WERI-Rb-1 (cell line): ENCODE measurements at regions not wholly inside any gene's neighbourhood (a gene's known extent, or its start where the extent isn't known, plus 50 kb on each side); places are given as distances from the start of the nearest gene placed in this dataset.
"Not testable (repeated sequence)": the region's sequence is repeated elsewhere in the genome, so short reads cannot be mapped to it uniquely, and the experiment has no call there.

Experiments
- DNase-seq: peaks from one replicate; pipeline ENCODE4 v3.0.0-alpha.2; 2020
- H3K27ac ChIP-seq: fragments of 250-450 bp; sonication (Bioruptor Pico); 2 replicates; pipeline ENCODE4 v1.5.1; 2020; ENCODE audit warnings: mild to moderate bottlenecking, moderate library complexity
- H3K27me3 ChIP-seq: fragments of 250-450 bp; sonication (Bioruptor Pico); 2 replicates; pipeline ENCODE4 v1.5.1; 2021; ENCODE audit warnings: mild to moderate bottlenecking, low read depth, moderate library complexity; ENCODE audit not compliant: insufficient read depth, severe bottlenecking
- H3K36me3 ChIP-seq: fragments of 250-450 bp; sonication (Bioruptor Pico); 2 replicates; pipeline ENCODE4 v1.5.1; 2020; ENCODE audit warnings: mild to moderate bottlenecking, moderate library complexity
- H3K4me3 ChIP-seq: 2 replicates; pipeline ENCODE4 v1.5.1; 2011; ENCODE audit warnings: low read depth, mild to moderate bottlenecking, control low read depth, low read length
- H3K9me3 ChIP-seq: fragments of 250-450 bp; sonication (Bioruptor Pico); 2 replicates; pipeline ENCODE4 v1.5.1; 2021; ENCODE audit warnings: mild to moderate bottlenecking, moderate library complexity; ENCODE audit not compliant: severe bottlenecking
- TF ChIP-seq, protein P1 (sequence below): IDR thresholded peaks from 2 replicates; pipeline ENCODE4 v1.5.1; 2011; ENCODE audit warnings: low read depth, mild to moderate bottlenecking, control low read depth, inconsistent platforms, low read length

DNA sequence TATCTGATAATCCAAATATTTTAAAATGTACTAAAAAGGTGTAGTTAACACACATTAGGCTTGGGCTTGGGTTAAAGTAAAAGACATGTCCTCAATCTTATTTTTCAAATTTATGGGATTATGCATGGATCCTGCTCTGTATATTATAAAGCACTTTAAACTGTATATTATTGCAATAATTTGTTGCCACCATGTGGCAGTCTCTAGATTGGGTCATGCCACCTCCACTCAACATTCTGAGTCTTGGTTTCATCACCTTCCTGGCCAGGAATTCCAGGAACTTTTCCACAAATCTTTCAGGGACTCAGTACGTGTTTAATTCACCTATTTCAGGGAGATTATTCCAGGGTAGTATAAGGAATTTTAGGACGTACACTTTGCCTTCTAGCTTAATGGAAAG is 695.5 kb downstream of the FAM181B start:
- no peaks in the 10 kb centered on the region for H3K9me3 ChIP-seq
- no peaks in the 10 kb centered on the region for H3K36me3 ChIP-seq
- H3K27me3 ChIP-seq = no peaks in the 10 kb centered on the region
- DNase-seq = no peak
- no peak overlapping the region for H3K4me3 ChIP-seq
- H3K27ac ChIP-seq = no peak overlapping the region
- TF ChIP-seq, protein P1, sequence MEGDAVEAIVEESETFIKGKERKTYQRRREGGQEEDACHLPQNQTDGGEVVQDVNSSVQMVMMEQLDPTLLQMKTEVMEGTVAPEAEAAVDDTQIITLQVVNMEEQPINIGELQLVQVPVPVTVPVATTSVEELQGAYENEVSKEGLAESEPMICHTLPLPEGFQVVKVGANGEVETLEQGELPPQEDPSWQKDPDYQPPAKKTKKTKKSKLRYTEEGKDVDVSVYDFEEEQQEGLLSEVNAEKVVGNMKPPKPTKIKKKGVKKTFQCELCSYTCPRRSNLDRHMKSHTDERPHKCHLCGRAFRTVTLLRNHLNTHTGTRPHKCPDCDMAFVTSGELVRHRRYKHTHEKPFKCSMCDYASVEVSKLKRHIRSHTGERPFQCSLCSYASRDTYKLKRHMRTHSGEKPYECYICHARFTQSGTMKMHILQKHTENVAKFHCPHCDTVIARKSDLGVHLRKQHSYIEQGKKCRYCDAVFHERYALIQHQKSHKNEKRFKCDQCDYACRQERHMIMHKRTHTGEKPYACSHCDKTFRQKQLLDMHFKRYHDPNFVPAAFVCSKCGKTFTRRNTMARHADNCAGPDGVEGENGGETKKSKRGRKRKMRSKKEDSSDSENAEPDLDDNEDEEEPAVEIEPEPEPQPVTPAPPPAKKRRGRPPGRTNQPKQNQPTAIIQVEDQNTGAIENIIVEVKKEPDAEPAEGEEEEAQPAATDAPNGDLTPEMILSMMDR = no peak

DNA sequence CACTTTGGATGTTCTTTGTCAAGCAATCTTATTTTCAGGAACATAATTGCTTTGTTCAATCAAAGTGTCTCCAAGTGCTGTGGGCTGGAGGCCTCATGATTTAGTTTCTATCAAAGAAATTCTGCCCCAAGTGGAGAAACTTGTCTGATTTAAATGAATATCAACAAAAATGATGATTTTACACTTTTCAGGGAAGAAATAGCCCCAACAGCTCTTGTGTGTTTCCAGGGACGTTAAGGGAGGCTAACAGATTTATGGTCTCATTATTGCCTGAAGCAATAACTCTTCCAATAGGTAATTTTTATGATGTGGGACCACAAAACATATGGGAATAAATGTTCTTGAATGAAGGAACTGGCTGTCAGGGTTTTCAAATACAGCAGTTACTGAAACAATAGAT is 699.1 kb downstream of the FAM181B start:
- Histone ChIP-seq H3K27me3 (no peaks in the 10 kb centered on the region), H3K4me3 (no peak overlapping the region), H3K9me3 (no peaks in the 10 kb centered on the region), H3K27ac (no peak overlapping the region), H3K36me3 (no peaks in the 10 kb centered on the region)
- no peak for DNase-seq
- TF ChIP-seq, protein P1 = no peak

- not testable (repeated sequence) for H3K36me3 ChIP-seq, H3K27ac ChIP-seq, H3K9me3 ChIP-seq, DNase-seq, H3K27me3 ChIP-seq, H3K4me3 ChIP-seq
Observed at GRCh38 chr11:82027335-82027734, 706.3 kb downstream of the FAM181B start.

- H3K27ac ChIP-seq = no peak overlapping the region
- no peaks in the 10 kb centered on the region for H3K9me3 ChIP-seq
- H3K4me3 ChIP-seq = no peak overlapping the region
- no peaks in the 10 kb centered on the region for H3K36me3 ChIP-seq
- H3K27me3 ChIP-seq = no peaks in the 10 kb centered on the region
- no peak for DNase-seq
- TF ChIP-seq, protein P1 = no peak
Observed at GRCh38 chr11:82024760-82025159, 708.9 kb downstream of the FAM181B start.

DNA sequence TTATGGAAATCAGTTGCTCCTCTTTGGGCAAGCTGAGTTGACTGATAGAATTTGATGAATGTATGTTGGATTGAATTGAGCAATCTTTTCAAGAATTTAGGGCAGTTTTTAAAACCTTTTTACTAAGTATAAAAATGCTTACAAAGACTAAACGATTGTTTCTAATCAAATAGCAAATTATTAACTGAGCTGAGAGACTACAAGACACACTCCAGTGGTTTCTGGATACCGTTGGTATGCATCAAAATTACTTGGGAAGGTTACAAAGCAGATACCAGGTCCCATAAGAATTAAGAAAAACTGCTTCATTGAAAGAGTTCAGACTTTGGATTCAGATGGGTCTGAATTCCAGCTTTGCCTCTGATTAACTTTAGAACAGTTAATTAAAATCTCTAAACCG is 721.4 kb downstream of the FAM181B start:
- no peak for DNase-seq
- Histone ChIP-seq H3K36me3 (no peaks in the 10 kb centered on the region), H3K4me3 (no peak overlapping the region), H3K27me3 (no peaks in the 10 kb centered on the region), H3K27ac (no peak overlapping the region), H3K9me3 (no peaks in the 10 kb centered on the region)
- TF ChIP-seq, protein P1 = no peak

DNA sequence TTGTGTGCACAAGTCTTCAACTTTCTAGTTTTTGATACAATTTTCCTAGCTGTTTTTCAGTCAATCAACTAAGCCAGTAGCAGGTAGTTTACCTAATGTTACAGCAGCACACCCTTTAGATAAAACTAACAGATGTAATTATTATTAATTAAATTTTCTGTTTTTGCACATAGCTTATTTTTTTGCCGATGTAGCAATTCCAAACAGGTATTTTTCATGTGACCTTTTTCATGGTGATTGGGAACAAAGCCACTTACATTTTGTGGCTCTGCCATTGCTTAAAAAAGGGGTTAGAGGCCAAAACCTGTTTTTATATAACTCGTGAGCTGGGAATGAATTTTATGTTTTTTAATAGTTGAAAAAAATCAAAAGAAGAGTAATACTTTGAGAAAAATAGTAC is 724.5 kb downstream of the FAM181B start:
- Histone ChIP-seq H3K4me3 (no peak overlapping the region), H3K9me3 (no peaks in the 10 kb centered on the region), H3K36me3 (no peaks in the 10 kb centered on the region), H3K27ac (no peak overlapping the region), H3K27me3 (no peaks in the 10 kb centered on the region)
- DNase-seq = no peak
- TF ChIP-seq, protein P1 = no peak
